Hepatocyte (in vitro differentiated cells): ENCODE measurements at regions not wholly inside any gene's neighbourhood (a gene's known extent, or its start where the extent isn't known, plus 50 kb on each side); places are given as distances from the start of the nearest gene placed in this dataset.

Experiments
- CTCF ChIP-seq: fragments of 200-600 bp; sonication (generic); IDR thresholded peaks from 2 replicates; pipeline ENCODE4 v1.5.1; 2016; ENCODE audit warnings: antibody characterized with exemption, mild to moderate bottlenecking; ENCODE audit not compliant: poor library complexity
- EZH2phosphoT487 ChIP-seq: fragments of 200-600 bp; sonication (generic); IDR thresholded peaks from one replicate; pipeline ENCODE4 v1.6.1; 2018; ENCODE audit warnings: antibody characterized with exemption, mild to moderate bottlenecking, low read depth, moderate library complexity; ENCODE audit not compliant: unreplicated experiment, severe bottlenecking

GRCh38 chr5:155696362-155696761 is 630.6 kb upstream of the SGCD start:
- TF ChIP-seq CTCF: no peak
- no peak for TF ChIP-seq EZH2phosphoT487
